ENCODE measurements at regions not wholly inside any gene's neighbourhood (a gene's known extent, or its start where the extent isn't known, plus 50 kb on each side); places are given as distances from the start of the nearest gene placed in this dataset.

- Histone ChIP-seq H3K27ac (ENCODE audit: low read length) (no peak overlapping the region), H3K36me3 (ENCODE audit: insufficient read depth, low read depth, low read length) (no peaks in the 10 kb centered on the region), H3K9ac (ENCODE audit: low read depth, low read length) (no peak overlapping the region), H3K4me1 (ENCODE audit: insufficient read depth, low read length) (no peaks in the 10 kb centered on the region), H3K9me3 (ENCODE audit: insufficient read depth, low read depth, low read length) (peaks cover 6% of the 10 kb centered on the region), H3K27me3 (ENCODE audit: insufficient read depth, low read length) (no peaks in the 10 kb centered on the region), H3K4me3 (ENCODE audit: low read length) (no peak overlapping the region)
Observed at GRCh38 chr2:153227981-153228380, 250.6 kb downstream of the RPRM start.

GRCh38 chr2:153222231-153223165 is 256.1 kb downstream of the RPRM start:
- H3K9ac ChIP-seq (ENCODE audit: low read depth, low read length), result no peak overlapping the region

GRCh38 chr2:153221506-153221905 is 257.1 kb downstream of the RPRM start:
- H3K9me3 ChIP-seq (ENCODE audit: insufficient read depth, low read depth, low read length), result peaks cover 6% of the 10 kb centered on the region
- no peaks in the 10 kb centered on the region for H3K4me1 ChIP-seq (ENCODE audit: insufficient read depth, low read length)
- H3K36me3 ChIP-seq (ENCODE audit: insufficient read depth, low read depth, low read length), result no peaks in the 10 kb centered on the region
- no peak overlapping the region for H3K4me3 ChIP-seq (ENCODE audit: low read length)
- H3K27me3 ChIP-seq (ENCODE audit: insufficient read depth, low read length), result no peaks in the 10 kb centered on the region
- H3K9ac ChIP-seq (ENCODE audit: low read depth, low read length), result no peak overlapping the region
- H3K27ac ChIP-seq (ENCODE audit: low read length), result no peak overlapping the region

More at GRCh38 chr2:153222231-153223165, 256.1 kb downstream of the RPRM start:
- Histone ChIP-seq H3K4me1 (ENCODE audit: insufficient read depth, low read length) (no peaks in the 10 kb centered on the region), H3K27me3 (ENCODE audit: insufficient read depth, low read length) (no peaks in the 10 kb centered on the region), H3K36me3 (ENCODE audit: insufficient read depth, low read depth, low read length) (no peaks in the 10 kb centered on the region), H3K27ac (ENCODE audit: low read length) (no peak overlapping the region), H3K4me3 (ENCODE audit: low read length) (no peak overlapping the region), H3K9me3 (ENCODE audit: insufficient read depth, low read depth, low read length) (peaks cover 6% of the 10 kb centered on the region)

- H3K27me3 ChIP-seq (ENCODE audit: insufficient read depth, low read length), result no peaks in the 10 kb centered on the region
- H3K9me3 ChIP-seq (ENCODE audit: insufficient read depth, low read depth, low read length), result peaks cover 4% of the 10 kb centered on the region; the same call in 1 of the 2 replicates
- H3K27ac ChIP-seq (ENCODE audit: low read length), result no peak overlapping the region
- no peaks in the 10 kb centered on the region for H3K4me1 ChIP-seq (ENCODE audit: insufficient read depth, low read length)
- no peaks in the 10 kb centered on the region for H3K36me3 ChIP-seq (ENCODE audit: insufficient read depth, low read depth, low read length)
- H3K4me3 ChIP-seq (ENCODE audit: low read length), result no peak overlapping the region
- H3K9ac ChIP-seq (ENCODE audit: low read depth, low read length), result no peak overlapping the region
Observed at GRCh38 chr2:153221087-153221486, 257.5 kb downstream of the RPRM start.

GRCh38 chr2:153218851-153219250 is 259.7 kb downstream of the RPRM start:
- Histone ChIP-seq H3K4me3 (ENCODE audit: low read length) (no peak overlapping the region), H3K9ac (ENCODE audit: low read depth, low read length) (no peak overlapping the region), H3K27ac (ENCODE audit: low read length) (no peak overlapping the region), H3K27me3 (ENCODE audit: insufficient read depth, low read length) (no peaks in the 10 kb centered on the region), H3K36me3 (ENCODE audit: insufficient read depth, low read depth, low read length) (no peaks in the 10 kb centered on the region), H3K9me3 (ENCODE audit: insufficient read depth, low read depth, low read length) (no peaks in the 10 kb centered on the region), H3K4me1 (ENCODE audit: insufficient read depth, low read length) (no peaks in the 10 kb centered on the region)

GRCh38 chr2:153214337-153214736 is 264.2 kb downstream of the RPRM start:
- Histone ChIP-seq H3K4me3 (ENCODE audit: low read length) (no peak overlapping the region), H3K4me1 (ENCODE audit: insufficient read depth, low read length) (no peaks in the 10 kb centered on the region), H3K27me3 (ENCODE audit: insufficient read depth, low read length) (no peaks in the 10 kb centered on the region)

GRCh38 chr2:153213022-153213421 is 265.5 kb downstream of the RPRM start:
- H3K9me3 ChIP-seq (ENCODE audit: insufficient read depth, low read depth, low read length), result no peaks in the 10 kb centered on the region
- H3K27me3 ChIP-seq (ENCODE audit: insufficient read depth, low read length), result no peaks in the 10 kb centered on the region
- H3K9ac ChIP-seq (ENCODE audit: low read depth, low read length), result no peak overlapping the region
- H3K36me3 ChIP-seq (ENCODE audit: insufficient read depth, low read depth, low read length), result no peaks in the 10 kb centered on the region
- no peak overlapping the region for H3K27ac ChIP-seq (ENCODE audit: low read length)
- H3K4me1 ChIP-seq (ENCODE audit: insufficient read depth, low read length), result no peaks in the 10 kb centered on the region
- no peak overlapping the region for H3K4me3 ChIP-seq (ENCODE audit: low read length)

More at GRCh38 chr2:153214337-153214736, 264.2 kb downstream of the RPRM start:
- no peak overlapping the region for H3K27ac ChIP-seq (ENCODE audit: low read length)
- H3K36me3 ChIP-seq (ENCODE audit: insufficient read depth, low read depth, low read length), result no peaks in the 10 kb centered on the region
- H3K9me3 ChIP-seq (ENCODE audit: insufficient read depth, low read depth, low read length), result no peaks in the 10 kb centered on the region
- no peak overlapping the region for H3K9ac ChIP-seq (ENCODE audit: low read depth, low read length)

- no peaks in the 10 kb centered on the region for H3K9me3 ChIP-seq (ENCODE audit: insufficient read depth, low read depth, low read length)
- H3K27me3 ChIP-seq (ENCODE audit: insufficient read depth, low read length), result no peaks in the 10 kb centered on the region
- H3K4me3 ChIP-seq (ENCODE audit: low read length), result no peak overlapping the region
- H3K4me1 ChIP-seq (ENCODE audit: insufficient read depth, low read length), result no peaks in the 10 kb centered on the region
- no peak overlapping the region for H3K27ac ChIP-seq (ENCODE audit: low read length)
- H3K9ac ChIP-seq (ENCODE audit: low read depth, low read length), result no peak overlapping the region
- H3K36me3 ChIP-seq (ENCODE audit: insufficient read depth, low read depth, low read length), result no peaks in the 10 kb centered on the region
Observed at GRCh38 chr2:153197402-153198386, 280.9 kb downstream of the RPRM start.

- H3K9me3 ChIP-seq (ENCODE audit: insufficient read depth, low read depth, low read length), result no peaks in the 10 kb centered on the region
- H3K4me1 ChIP-seq (ENCODE audit: insufficient read depth, low read length), result no peaks in the 10 kb centered on the region
- no peak overlapping the region for H3K9ac ChIP-seq (ENCODE audit: low read depth, low read length)
- H3K27me3 ChIP-seq (ENCODE audit: insufficient read depth, low read length), result no peaks in the 10 kb centered on the region
- no peaks in the 10 kb centered on the region for H3K36me3 ChIP-seq (ENCODE audit: insufficient read depth, low read depth, low read length)
- H3K4me3 ChIP-seq (ENCODE audit: low read length), result no peak overlapping the region
- H3K27ac ChIP-seq (ENCODE audit: low read length), result no peak overlapping the region
Observed at GRCh38 chr2:153196378-153197058, 282.0 kb downstream of the RPRM start.

- H3K27ac ChIP-seq (ENCODE audit: low read length), result no peak overlapping the region
- no peaks in the 10 kb centered on the region for H3K9me3 ChIP-seq (ENCODE audit: insufficient read depth, low read depth, low read length)
- no peaks in the 10 kb centered on the region for H3K4me1 ChIP-seq (ENCODE audit: insufficient read depth, low read length)
- no peaks in the 10 kb centered on the region for H3K27me3 ChIP-seq (ENCODE audit: insufficient read depth, low read length)
- H3K9ac ChIP-seq (ENCODE audit: low read depth, low read length), result no peak overlapping the region
- H3K36me3 ChIP-seq (ENCODE audit: insufficient read depth, low read depth, low read length), result no peaks in the 10 kb centered on the region
- no peak overlapping the region for H3K4me3 ChIP-seq (ENCODE audit: low read length)
Observed at GRCh38 chr2:153195342-153195741, 283.2 kb downstream of the RPRM start.
